Endodermal cell (in vitro differentiated cells): ENCODE measurements at regions not wholly inside any gene's neighbourhood (a gene's known extent, or its start where the extent isn't known, plus 50 kb on each side); places are given as distances from the start of the nearest gene placed in this dataset.

Experiments used
- DNase-seq: peaks from one replicate; pipeline ENCODE4 v3.0.0-alpha.2; 2017
- H3K27ac ChIP-seq: 2 replicates; pipeline ENCODE4 v1.5.1; 2013; ENCODE audit warnings: mild to moderate bottlenecking, low read depth, low read length, moderate library complexity
- H3K27me3 ChIP-seq: 2 replicates; pipeline ENCODE4 v1.6.1; 2013; ENCODE audit warnings: mild to moderate bottlenecking, low read length, moderate library complexity; ENCODE audit not compliant: insufficient read depth, control insufficient read depth, poor library complexity, severe bottlenecking
- H3K36me3 ChIP-seq: 2 replicates; pipeline ENCODE4 v1.7.0; 2013; ENCODE audit warnings: mild to moderate bottlenecking, low read length, moderate library complexity; ENCODE audit not compliant: control insufficient read depth, insufficient read depth
- H3K4me1 ChIP-seq: one replicate; pipeline ENCODE4 v1.7.0; 2013; ENCODE audit warnings: low read length; ENCODE audit not compliant: control insufficient read depth, insufficient read depth
- H3K4me3 ChIP-seq: 2 replicates; pipeline ENCODE4 v1.5.1; 2013; ENCODE audit warnings: mild to moderate bottlenecking, low read length, moderate library complexity
- H3K9ac ChIP-seq: 2 replicates; pipeline ENCODE4 v1.6.1; 2013; ENCODE audit warnings: mild to moderate bottlenecking, low read length, moderate library complexity; ENCODE audit not compliant: poor library complexity, severe bottlenecking; ENCODE audit errors: extremely low read depth
- H3K9me3 ChIP-seq: 2 replicates; pipeline ENCODE4 v1.6.1; 2013; ENCODE audit warnings: mild to moderate bottlenecking, low read length, moderate library complexity; ENCODE audit not compliant: control insufficient read depth
- H3K27ac Mint-ChIP-seq: 2 replicates; pipeline ENCODE4 v1.8.0; 2020; ENCODE audit warnings: mixed read lengths
- H3K27me3 Mint-ChIP-seq: 2 replicates; pipeline ENCODE4 v1.8.0; 2021; ENCODE audit warnings: mild to moderate bottlenecking, mixed read lengths; ENCODE audit not compliant: insufficient read depth
- H3K36me3 Mint-ChIP-seq: 2 replicates; pipeline ENCODE4 v1.8.0; 2020; ENCODE audit warnings: low read depth, mixed read lengths
- H3K4me1 Mint-ChIP-seq: 2 replicates; pipeline ENCODE4 v1.8.0; 2020; ENCODE audit warnings: mixed read lengths
- H3K4me3 Mint-ChIP-seq: 2 replicates; pipeline ENCODE4 v1.8.0; 2020; ENCODE audit warnings: mild to moderate bottlenecking, moderate library complexity, mixed read lengths
- H3K9me3 Mint-ChIP-seq: 2 replicates; pipeline ENCODE4 v1.8.0; 2020; ENCODE audit warnings: mild to moderate bottlenecking, mixed read lengths
- WGBS, 2 experiments: methylation state at CpG; one replicate each; pipeline versions ENCODE4 v1.1.5 to v1.1.7; 2013; ENCODE audit warnings: missing lambda C conversion rate in 2 of 2, mixed read lengths in 1 of 2; ENCODE audit not compliant: insufficient coverage in 1 of 2, insufficient read length in 1 of 2; 5-methylcytosine and 5-hydroxymethylcytosine counted together
- TF ChIP-seq, protein P1 (sequence below): fragments of 200-600 bp; sonication (generic); conservative IDR thresholded peaks from 2 replicates; pipeline ENCODE4 v1.5.0; 2021; ENCODE audit warnings: antibody characterized with exemption, mild to moderate bottlenecking

DNA sequence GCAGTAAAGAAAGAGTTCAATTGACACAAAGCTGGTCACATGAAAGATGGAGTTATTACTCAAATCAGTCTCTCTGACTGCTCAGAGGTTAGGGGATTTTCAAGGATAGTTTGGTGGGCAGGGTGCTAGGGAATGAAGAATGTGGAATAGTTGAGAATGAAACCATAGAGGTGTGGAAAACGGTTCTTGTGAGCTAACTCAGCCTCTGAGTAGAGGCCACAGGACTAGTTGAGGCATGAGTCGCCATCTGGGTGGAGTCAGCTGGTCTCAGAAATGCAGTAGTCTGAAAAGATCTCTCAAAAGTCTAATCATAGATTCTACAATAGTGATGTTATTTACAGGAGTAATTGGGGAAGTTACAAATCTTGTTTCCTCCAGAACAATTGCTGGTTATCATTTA lies 178.9 kb upstream of the SPEF2 start:
- Histone ChIP-seq H3K27ac (no peak overlapping the region), H3K4me1 (no peaks in the 10 kb centered on the region), H3K9ac (no peak overlapping the region), H3K36me3 (no peaks in the 10 kb centered on the region), H3K9me3 (no peaks in the 10 kb centered on the region), H3K4me3 (no peak overlapping the region), H3K27me3 (no peaks in the 10 kb centered on the region)
- Mint-ChIP-seq H3K27me3 (no peaks in the 10 kb centered on the region), H3K4me1 (no peaks in the 10 kb centered on the region), H3K36me3 (no peaks in the 10 kb centered on the region), H3K27ac (no peak overlapping the region), H3K4me3 (no peak overlapping the region), H3K9me3 (no peaks in the 10 kb centered on the region)
- no peak for DNase-seq
- TF ChIP-seq, protein P1, sequence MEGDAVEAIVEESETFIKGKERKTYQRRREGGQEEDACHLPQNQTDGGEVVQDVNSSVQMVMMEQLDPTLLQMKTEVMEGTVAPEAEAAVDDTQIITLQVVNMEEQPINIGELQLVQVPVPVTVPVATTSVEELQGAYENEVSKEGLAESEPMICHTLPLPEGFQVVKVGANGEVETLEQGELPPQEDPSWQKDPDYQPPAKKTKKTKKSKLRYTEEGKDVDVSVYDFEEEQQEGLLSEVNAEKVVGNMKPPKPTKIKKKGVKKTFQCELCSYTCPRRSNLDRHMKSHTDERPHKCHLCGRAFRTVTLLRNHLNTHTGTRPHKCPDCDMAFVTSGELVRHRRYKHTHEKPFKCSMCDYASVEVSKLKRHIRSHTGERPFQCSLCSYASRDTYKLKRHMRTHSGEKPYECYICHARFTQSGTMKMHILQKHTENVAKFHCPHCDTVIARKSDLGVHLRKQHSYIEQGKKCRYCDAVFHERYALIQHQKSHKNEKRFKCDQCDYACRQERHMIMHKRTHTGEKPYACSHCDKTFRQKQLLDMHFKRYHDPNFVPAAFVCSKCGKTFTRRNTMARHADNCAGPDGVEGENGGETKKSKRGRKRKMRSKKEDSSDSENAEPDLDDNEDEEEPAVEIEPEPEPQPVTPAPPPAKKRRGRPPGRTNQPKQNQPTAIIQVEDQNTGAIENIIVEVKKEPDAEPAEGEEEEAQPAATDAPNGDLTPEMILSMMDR = no peak
- WGBS, 2 experiments = 91 to 100% methylated on average over 2 of the region's 2 CpGs

DNA sequence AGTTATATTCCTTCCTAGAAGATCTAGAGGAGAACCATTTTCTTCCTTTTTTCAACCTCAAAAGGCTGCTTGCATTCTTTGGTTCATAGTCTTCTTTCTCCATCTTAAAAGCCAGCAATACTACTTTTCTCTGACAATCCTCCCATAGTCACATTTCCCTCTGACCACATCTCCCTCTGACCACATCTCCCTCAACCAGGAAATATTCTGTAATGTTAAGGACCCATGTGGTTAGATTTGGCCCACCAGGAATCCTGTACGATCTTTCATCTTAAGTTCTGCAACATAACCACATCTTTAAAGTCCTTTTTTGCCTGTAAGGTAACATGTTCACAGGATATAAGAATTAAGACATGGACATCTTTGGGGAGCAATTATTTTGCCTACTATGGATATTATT lies 179.4 kb upstream of the SPEF2 start:
- H3K27ac Mint-ChIP-seq = no peak overlapping the region
- H3K27me3 Mint-ChIP-seq = no peaks in the 10 kb centered on the region
- H3K36me3 ChIP-seq = no peaks in the 10 kb centered on the region

DNA sequence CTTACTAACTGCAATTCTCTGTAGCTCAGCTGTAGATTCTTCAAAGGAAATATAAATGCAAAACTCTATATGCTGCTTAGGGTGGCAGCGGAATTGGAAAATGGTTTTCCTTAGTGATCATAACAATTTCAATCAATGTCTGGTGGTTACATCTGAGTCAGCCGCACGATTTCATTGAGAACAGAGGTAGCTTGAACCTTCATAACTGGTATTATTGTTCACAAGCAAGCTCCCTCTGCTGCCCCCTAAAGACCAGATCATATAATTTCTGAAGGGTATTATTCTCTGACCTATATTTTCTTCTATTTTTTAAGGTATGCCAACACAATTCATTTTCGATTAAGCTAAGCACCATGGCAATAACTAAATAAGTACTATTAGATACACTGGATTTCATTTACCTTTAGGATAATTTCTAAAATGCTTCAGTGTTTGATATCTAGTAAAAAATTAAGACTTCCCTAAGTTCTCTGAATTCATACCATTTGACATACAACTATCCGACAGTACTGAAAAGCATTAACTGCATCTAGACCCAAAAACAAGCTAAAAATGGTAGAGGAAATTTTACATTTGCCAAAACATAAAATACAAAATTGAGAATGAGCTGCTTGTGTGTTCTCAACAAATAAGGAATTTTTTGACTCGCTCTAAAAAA lies 181.1 kb upstream of the SPEF2 start:
- Mint-ChIP-seq H3K4me1 (no peaks in the 10 kb centered on the region), H3K4me3 (no peak overlapping the region)
- 79 to 91% methylated on average over 3 to 6 of the region's 6 CpGs for WGBS, 2 experiments

More for the DNA sequence above, 179.4 kb upstream of the SPEF2 start:
- Mint-ChIP-seq H3K4me3 (no peak overlapping the region), H3K9me3 (no peaks in the 10 kb centered on the region), H3K36me3 (no peaks in the 10 kb centered on the region), H3K4me1 (no peaks in the 10 kb centered on the region)
- Histone ChIP-seq H3K27me3 (no peaks in the 10 kb centered on the region), H3K4me3 (no peak overlapping the region), H3K9me3 (no peaks in the 10 kb centered on the region), H3K4me1 (no peaks in the 10 kb centered on the region), H3K9ac (no peak overlapping the region), H3K27ac (no peak overlapping the region)
- 100% methylated on average over 1 of the region's 1 CpG; no CpG with 5 or more reads in 1 of the 2 experiments for WGBS, 2 experiments
- TF ChIP-seq, protein P1 = no peak
- no peak for DNase-seq

More for the DNA sequence above, 181.1 kb upstream of the SPEF2 start:
- Mint-ChIP-seq H3K27me3 (peaks cover 3% of the 10 kb centered on the region), H3K27ac (no peak overlapping the region), H3K9me3 (no peaks in the 10 kb centered on the region), H3K36me3 (no peaks in the 10 kb centered on the region)
- Histone ChIP-seq H3K27ac (no peak overlapping the region), H3K36me3 (no peaks in the 10 kb centered on the region), H3K27me3 (no peaks in the 10 kb centered on the region), H3K4me3 (no peak overlapping the region), H3K4me1 (no peaks in the 10 kb centered on the region), H3K9ac (no peak overlapping the region), H3K9me3 (no peaks in the 10 kb centered on the region)
- no peak for DNase-seq
- TF ChIP-seq, protein P1 = peak; percentile 83
